ENCODE measurements at regions not wholly inside any gene's neighbourhood (a gene's known extent, or its start where the extent isn't known, plus 50 kb on each side); places are given as distances from the start of the nearest gene placed in this dataset.

DNA sequence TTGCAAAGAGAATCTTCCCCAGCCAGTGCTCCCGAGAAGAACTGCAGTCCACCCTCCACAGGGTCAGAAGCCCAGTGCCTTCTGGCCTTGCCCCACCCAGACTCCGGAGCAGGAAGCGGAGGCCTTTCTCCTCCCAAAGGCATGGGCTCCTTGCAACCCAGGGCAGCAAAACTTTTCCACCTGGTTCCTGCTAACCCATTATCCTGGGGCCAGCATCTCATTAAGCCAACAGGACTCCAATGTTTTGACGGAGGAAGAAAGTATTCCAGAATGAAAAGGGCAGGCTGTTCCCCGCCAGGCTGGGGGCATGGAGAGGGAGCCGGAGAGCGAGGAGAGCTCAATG is 88.1 kb downstream of the RTL6 start:
- H3K4me3 ChIP-seq (ENCODE audit: low read depth, low read length) = no peak overlapping the region
- no peak for DNase-seq (ENCODE audit: low read depth)
- TF ChIP-seq, protein P1, sequence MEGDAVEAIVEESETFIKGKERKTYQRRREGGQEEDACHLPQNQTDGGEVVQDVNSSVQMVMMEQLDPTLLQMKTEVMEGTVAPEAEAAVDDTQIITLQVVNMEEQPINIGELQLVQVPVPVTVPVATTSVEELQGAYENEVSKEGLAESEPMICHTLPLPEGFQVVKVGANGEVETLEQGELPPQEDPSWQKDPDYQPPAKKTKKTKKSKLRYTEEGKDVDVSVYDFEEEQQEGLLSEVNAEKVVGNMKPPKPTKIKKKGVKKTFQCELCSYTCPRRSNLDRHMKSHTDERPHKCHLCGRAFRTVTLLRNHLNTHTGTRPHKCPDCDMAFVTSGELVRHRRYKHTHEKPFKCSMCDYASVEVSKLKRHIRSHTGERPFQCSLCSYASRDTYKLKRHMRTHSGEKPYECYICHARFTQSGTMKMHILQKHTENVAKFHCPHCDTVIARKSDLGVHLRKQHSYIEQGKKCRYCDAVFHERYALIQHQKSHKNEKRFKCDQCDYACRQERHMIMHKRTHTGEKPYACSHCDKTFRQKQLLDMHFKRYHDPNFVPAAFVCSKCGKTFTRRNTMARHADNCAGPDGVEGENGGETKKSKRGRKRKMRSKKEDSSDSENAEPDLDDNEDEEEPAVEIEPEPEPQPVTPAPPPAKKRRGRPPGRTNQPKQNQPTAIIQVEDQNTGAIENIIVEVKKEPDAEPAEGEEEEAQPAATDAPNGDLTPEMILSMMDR (conservative IDR thresholded peaks at IDR 0.05; ENCODE audit: low read depth, low read length) = no peak

DNA sequence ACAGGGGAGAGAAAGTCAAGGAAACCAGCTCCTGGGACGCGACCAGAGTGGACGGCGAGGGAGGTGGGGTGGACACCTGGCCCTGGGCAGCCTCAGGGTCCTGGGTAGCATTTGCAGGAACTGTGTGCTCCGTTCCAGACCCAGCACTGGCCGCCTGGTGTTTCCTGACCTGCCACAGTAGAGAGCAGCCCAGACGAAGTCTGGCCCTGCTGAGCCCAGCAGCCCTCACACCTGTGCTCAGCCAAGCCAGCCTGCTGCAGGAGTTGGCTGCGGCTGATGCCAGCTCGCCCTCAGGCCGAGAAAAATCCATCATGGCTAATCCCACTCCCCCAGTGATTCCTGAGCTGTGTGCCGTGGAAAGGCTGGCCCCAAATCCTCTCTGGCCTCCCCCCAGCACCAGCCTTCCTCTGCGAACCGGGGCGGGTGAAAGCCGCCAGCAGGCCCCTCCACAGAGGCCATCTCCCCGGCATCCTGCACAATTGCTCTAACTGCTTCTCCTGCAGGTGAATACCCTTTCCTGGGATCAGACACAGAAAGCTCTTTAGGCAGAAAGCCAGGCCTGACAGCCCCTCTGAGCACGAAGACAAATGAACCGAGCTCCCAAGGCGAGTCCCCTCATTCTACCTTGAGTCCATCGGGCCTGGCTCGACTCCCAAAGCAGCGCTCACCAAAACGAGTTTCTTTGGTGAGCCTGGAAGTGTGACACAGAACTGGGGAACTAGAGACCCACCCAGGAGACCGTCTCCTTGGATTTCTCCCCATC is 88.6 kb downstream of the RTL6 start:
- H3K4me3 ChIP-seq (ENCODE audit: low read depth, low read length) = no peak overlapping the region
- TF ChIP-seq, protein P1 (conservative IDR thresholded peaks at IDR 0.05; ENCODE audit: low read depth, low read length) = no peak
- DNase-seq (ENCODE audit: low read depth) = no peak

DNA sequence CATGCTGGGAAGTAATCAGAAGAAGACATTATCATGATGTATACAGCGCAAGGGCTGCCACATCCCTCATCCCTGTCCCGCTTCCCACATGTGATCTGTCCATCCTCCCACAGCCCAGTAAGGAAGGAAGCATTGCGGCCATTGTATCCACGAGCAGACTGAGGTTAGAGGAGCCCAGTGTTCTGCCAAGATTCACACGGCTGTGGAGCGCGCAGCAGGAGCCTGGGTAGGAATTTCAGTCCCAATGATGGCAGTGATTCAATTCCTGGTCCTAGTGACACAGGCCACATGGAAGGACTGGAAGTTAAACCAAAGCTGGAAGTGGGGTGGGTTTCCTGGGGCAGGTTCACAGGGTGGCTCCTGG is 89.2 kb downstream of the RTL6 start:
- TF ChIP-seq, protein P1 (conservative IDR thresholded peaks at IDR 0.05; ENCODE audit: low read depth, low read length) = no peak
- DNase-seq (ENCODE audit: low read depth) = no peak
- H3K4me3 ChIP-seq (ENCODE audit: low read depth, low read length) = no peak overlapping the region

DNA sequence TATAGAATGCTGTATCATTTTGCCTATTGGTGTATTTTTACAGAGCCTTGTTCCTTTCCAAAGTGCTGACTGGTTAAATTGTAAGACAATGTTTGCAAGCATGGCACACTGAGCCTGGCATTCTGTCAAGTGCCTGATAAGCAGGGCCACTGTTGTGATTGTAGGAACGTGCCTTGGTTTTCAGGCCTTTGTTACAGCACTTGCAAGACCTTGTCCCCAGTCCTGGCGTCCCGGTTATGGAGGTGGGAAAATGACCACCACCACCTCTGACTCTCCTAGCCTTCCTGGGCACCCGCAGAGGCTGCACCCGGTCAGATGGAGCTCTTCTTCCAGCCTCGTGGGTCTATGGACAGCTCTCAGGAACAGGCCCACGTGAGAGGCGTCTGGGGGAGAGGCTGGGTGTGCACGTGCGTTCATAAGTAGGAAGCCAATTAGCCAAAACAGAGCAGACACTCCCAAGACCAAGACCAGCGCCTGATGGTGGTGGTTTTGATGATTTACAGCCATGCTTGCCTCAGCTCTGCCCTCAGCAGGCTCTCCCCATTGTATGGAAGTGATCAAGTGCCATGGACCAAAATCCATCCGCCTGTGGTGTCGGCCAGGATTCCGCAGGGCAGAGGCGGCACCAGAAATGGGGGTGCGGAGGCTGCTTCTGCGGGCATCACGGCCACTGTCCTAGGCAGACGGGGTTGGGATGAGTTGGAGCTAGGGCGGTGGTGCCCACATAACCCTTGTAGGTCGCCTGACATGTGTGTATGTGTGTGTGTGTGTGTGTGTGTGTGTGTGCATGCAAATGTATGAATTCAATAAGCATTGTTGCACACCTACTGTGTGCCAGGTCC is 89.8 kb downstream of the RTL6 start:
- TF ChIP-seq, protein P1 (conservative IDR thresholded peaks at IDR 0.05; ENCODE audit: low read depth, low read length) = no peak
- DNase-seq (ENCODE audit: low read depth) = no peak

DNA sequence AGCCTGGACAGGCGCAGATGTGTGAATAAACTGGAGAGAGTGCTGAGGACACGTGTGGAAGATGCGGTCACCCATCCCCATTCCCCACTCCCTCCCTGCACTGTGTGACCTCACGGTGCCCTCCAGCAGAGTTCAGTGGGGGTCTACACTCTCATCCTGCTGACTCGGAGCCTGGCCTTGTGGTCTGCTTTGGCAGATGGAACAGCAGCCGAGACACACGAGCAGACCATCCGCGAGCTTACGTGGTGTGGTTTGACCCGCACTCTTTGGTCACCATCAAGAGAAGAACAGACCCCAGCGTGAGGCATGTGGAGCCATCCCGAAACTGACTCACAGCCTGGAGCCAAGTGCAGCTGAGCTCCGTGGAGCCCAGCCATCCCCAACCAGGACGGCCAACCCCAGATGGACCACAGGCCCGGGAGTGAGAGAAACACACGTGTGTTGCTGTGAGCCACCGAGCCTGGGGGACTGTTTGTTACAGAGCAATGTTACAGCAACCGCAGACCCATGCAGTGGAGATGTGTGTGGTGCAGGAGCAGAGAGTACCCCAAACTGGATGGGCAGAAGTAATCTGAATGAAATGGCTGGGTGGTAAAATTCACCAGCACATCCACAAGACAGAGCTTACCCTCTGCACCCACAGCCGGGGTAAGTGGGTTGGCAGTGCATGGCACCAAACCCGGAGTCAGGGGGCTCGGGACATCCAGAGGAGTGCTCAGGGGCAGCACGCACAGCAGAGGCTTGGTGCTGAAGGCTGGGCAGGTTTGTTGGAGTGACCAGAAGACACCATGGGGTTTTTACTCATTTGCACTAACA is 90.7 kb downstream of the RTL6 start:
- TF ChIP-seq, protein P1 (conservative IDR thresholded peaks at IDR 0.05; ENCODE audit: low read depth, low read length) = no peak
- DNase-seq (ENCODE audit: low read depth) = no peak
- no peak overlapping the region for H3K4me3 ChIP-seq (ENCODE audit: low read depth, low read length)

More for the DNA sequence above, 89.8 kb downstream of the RTL6 start:
- no peak overlapping the region for H3K4me3 ChIP-seq (ENCODE audit: low read depth, low read length)

DNA sequence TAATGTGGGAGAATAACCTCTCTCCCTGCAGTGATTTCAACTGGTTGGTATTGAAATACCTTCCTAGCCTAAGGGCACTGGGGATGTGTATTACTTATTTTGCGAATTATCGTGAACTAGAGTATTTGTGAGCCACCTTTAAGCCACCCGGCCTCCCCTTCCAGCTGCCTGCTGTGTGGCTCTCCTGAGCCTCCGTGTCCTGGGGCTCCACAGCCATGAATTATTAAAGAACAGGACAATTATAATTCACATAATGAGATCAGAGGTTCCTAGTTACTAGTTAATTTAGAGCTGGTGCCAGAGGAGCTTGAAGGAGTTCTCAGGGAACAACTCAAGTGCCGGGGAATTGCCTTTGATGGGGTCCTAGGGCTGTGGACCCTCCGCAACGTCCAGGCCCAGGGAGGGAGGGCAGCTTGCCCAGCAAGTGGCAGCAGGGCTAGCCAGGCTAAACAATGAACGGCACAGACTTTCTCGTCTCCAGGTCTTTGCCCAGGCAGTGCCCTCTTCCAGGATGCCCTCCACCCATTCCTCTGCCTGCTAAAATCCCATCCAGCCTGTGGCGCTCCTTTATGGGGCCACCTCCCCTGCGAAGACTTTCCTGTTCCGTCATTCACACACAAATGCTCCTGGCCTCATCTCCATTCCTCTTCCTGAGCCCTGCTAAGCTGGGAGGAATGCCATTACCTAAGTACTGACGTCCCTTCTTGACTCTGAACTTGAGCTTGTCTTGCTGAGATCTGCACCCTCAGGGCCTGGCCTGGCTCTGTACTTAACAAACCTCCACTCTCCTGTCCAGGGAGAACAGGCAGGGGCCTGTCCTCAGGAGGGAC is 91.5 kb downstream of the RTL6 start:
- DNase-seq (ENCODE audit: low read depth) = no peak
- H3K4me3 ChIP-seq (ENCODE audit: low read depth, low read length) = no peak overlapping the region
- TF ChIP-seq, protein P1 (conservative IDR thresholded peaks at IDR 0.05; ENCODE audit: low read depth, low read length) = no peak

Measured in epithelial cell of proximal tubule (primary cell).